ENCODE measurements at regions not wholly inside any gene's neighbourhood (a gene's known extent, or its start where the extent isn't known, plus 50 kb on each side); places are given as distances from the start of the nearest gene placed in this dataset.

GRCh38 chr1:201648066-201648906, 109.4 kb downstream of the NAV1 start:
- H2AFZ ChIP-seq = no peak overlapping the region
- H3K9ac ChIP-seq = peak overlapping the region; percentile 88
- TF ChIP-seq EZH2 (IDR thresholded peaks at IDR 0.05; ENCODE audit: insufficient read depth, poor library complexity, severe bottlenecking) = no peak
- no peak for TF ChIP-seq EZH2phosphoT487 (IDR thresholded peaks at IDR 0.05; ENCODE audit: insufficient read depth, low read depth)
- H3K9me2 ChIP-seq (ENCODE audit: insufficient read depth) = no peaks in the 10 kb centered on the region
- H3K36me3 ChIP-seq (ENCODE audit: low read depth) = peaks cover 6% of the 10 kb centered on the region; the same call in 1 of the 2 replicates
- DNase-seq = peak; percentile 84
- WGBS, 2 experiments (ENCODE audit: low coverage in 1 of 2, low lambda C conversion rate in 2 of 2, missing lambda C conversion rate in 2 of 2) = 0 to 1% methylated on average over 50 to 80 of the region's 81 CpGs
- peak overlapping the region; percentile 76 for H3K27ac ChIP-seq
- H3K9me3 ChIP-seq (ENCODE audit: low read depth) = no peaks in the 10 kb centered on the region
- in situ Hi-C loops (cut with MboI) = no loop called here
- H3K4me2 ChIP-seq (ENCODE audit: unreplicated experiment) = peak overlapping the region; percentile 98
- H3K79me2 ChIP-seq (ENCODE audit: insufficient read depth) = peaks cover 81% of the 10 kb centered on the region
- H4K20me1 ChIP-seq (ENCODE audit: insufficient read depth) = no peaks in the 10 kb centered on the region
- no peaks in the 10 kb centered on the region for H3K27me3 ChIP-seq (replicated peaks; ENCODE audit: insufficient read depth)
- H3K4me1 ChIP-seq (ENCODE audit: insufficient read depth) = peaks cover 48% of the 10 kb centered on the region
- H3F3A ChIP-seq (ENCODE audit: insufficient read depth) = peaks cover 39% of the 10 kb centered on the region
- H3K4me3 ChIP-seq = peak overlapping the region; percentile 78

GRCh38 chr1:201648907-201649721, 110.2 kb downstream of the NAV1 start:
- Histone ChIP-seq H4K20me1 (ENCODE audit: insufficient read depth) (no peaks in the 10 kb centered on the region), H3K79me2 (ENCODE audit: insufficient read depth) (peaks cover 81% of the 10 kb centered on the region), H3K4me3 (peak overlapping the region; percentile 78), H3K9ac (peak overlapping the region; percentile 88), H3K27me3 (replicated peaks; ENCODE audit: insufficient read depth) (no peaks in the 10 kb centered on the region), H3K4me2 (ENCODE audit: unreplicated experiment) (peak overlapping the region; percentile 98), H2AFZ (no peak overlapping the region), H3K4me1 (ENCODE audit: insufficient read depth) (peaks cover 49% of the 10 kb centered on the region), H3K27ac (peak overlapping the region; percentile 76), H3K9me3 (ENCODE audit: low read depth) (no peaks in the 10 kb centered on the region), H3K9me2 (ENCODE audit: insufficient read depth) (no peaks in the 10 kb centered on the region), H3F3A (ENCODE audit: insufficient read depth) (peaks cover 43% of the 10 kb centered on the region), H3K36me3 (ENCODE audit: low read depth) (peaks cover 3% of the 10 kb centered on the region; the same call in 1 of the 2 replicates)
- TF ChIP-seq EZH2 (IDR thresholded peaks at IDR 0.05; ENCODE audit: insufficient read depth, poor library complexity, severe bottlenecking) (no peak), EZH2phosphoT487 (IDR thresholded peaks at IDR 0.05; ENCODE audit: insufficient read depth, low read depth) (no peak)
- in situ Hi-C loops (cut with MboI) = no loop called here
- peak; percentile 59 for DNase-seq
- 2% methylated on average over 47 of the region's 52 CpGs for WGBS, 2 experiments (ENCODE audit: low coverage in 1 of 2, low lambda C conversion rate in 2 of 2, missing lambda C conversion rate in 2 of 2)

DNA sequence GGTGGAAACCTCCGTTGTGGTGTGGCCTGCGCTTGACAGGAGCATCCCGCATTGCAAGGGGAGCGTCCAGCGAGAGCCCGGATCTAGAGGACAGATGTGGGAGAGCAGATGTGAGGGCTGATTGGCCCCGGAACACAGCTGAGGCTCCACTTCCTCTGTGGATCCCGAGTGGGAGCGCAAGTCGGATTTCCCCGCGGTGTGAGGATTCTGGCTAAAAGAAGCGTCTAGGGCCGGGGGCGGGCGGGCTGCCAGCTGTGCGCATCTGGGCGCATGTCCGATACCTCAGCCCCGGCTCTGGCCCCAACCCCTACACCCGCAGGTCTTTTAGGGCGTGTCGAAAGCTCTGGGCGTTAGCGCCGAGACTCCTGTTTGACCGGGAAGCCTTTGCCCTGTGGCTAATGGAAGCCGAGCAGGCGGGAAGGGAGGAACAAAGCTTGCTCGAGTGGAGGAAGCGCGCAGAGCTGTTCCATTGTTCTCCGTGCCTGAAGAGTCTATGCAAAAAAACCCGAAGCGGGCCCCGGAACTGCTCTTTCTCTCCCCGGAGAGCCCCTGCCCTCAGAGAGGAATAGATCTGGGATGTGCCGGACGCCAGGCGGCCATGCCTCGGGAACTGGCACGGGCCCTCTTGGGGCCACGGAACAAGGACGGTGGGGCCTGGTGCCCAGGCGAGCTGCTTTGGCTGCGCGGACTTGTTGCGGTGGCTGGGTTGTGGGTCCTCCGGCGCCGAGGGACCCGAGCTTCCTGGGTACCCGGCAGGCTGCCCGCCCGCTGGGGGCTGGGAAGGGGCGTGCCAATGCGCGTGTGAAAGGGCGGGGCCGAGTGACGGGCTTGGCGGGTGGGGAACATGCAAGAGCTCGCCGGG, 111.1 kb downstream of the NAV1 start:
- H3K9me2 ChIP-seq (ENCODE audit: insufficient read depth) = no peaks in the 10 kb centered on the region
- WGBS, 2 experiments (ENCODE audit: low coverage in 1 of 2, low lambda C conversion rate in 2 of 2, missing lambda C conversion rate in 2 of 2) = 1 to 2% methylated on average over 56 to 64 of the region's 64 CpGs
- peaks cover 79% of the 10 kb centered on the region for H3K79me2 ChIP-seq (ENCODE audit: insufficient read depth)
- in situ Hi-C loops (cut with MboI) = no loop called here
- DNase-seq = peak; percentile 88
- H3K27me3 ChIP-seq (replicated peaks; ENCODE audit: insufficient read depth) = no peaks in the 10 kb centered on the region
- H2AFZ ChIP-seq = no peak overlapping the region
- peaks cover 56% of the 10 kb centered on the region for H3K4me1 ChIP-seq (ENCODE audit: insufficient read depth)
- H3K27ac ChIP-seq = peak overlapping the region; percentile 76
- no peaks in the 10 kb centered on the region; the same call in 1 of the 2 replicates for H3K36me3 ChIP-seq (ENCODE audit: low read depth)
- no peak for TF ChIP-seq EZH2phosphoT487 (IDR thresholded peaks at IDR 0.05; ENCODE audit: insufficient read depth, low read depth)
- no peak for TF ChIP-seq EZH2 (IDR thresholded peaks at IDR 0.05; ENCODE audit: insufficient read depth, poor library complexity, severe bottlenecking)
- H3K9ac ChIP-seq = peak overlapping the region; percentile 88
- H3K9me3 ChIP-seq (ENCODE audit: low read depth) = no peaks in the 10 kb centered on the region
- H3K4me3 ChIP-seq = peak overlapping the region; percentile 78
- no peaks in the 10 kb centered on the region for H4K20me1 ChIP-seq (ENCODE audit: insufficient read depth)
- H3F3A ChIP-seq (ENCODE audit: insufficient read depth) = peaks cover 44% of the 10 kb centered on the region
- peak overlapping the region; percentile 98 for H3K4me2 ChIP-seq (ENCODE audit: unreplicated experiment)

DNA sequence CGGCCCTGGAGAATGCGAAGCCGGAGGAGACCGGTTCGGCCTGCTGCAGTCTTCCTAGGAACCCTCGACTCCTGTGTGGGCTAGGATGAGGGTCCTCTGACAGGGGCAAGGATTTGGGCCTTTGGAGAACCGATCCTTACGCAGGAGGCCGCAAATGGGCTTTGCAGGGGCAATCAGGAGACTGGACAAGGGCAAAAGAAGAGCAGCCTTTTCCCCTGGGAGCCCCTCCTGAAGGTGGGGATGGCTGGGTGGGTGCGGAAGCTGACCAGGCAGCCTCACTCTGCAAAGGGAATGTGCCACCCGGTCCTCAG, 111.7 kb downstream of the NAV1 start:
- Histone ChIP-seq H3K9me3 (ENCODE audit: low read depth) (no peaks in the 10 kb centered on the region), H3K4me3 (peak overlapping the region; percentile 78), H3K4me2 (ENCODE audit: unreplicated experiment) (peak overlapping the region; percentile 98), H3K27ac (peak overlapping the region; percentile 76), H3K9ac (peak overlapping the region; percentile 88), H3F3A (ENCODE audit: insufficient read depth) (peaks cover 44% of the 10 kb centered on the region), H3K9me2 (ENCODE audit: insufficient read depth) (no peaks in the 10 kb centered on the region), H3K27me3 (replicated peaks; ENCODE audit: insufficient read depth) (no peaks in the 10 kb centered on the region), H3K79me2 (ENCODE audit: insufficient read depth) (peaks cover 85% of the 10 kb centered on the region), H4K20me1 (ENCODE audit: insufficient read depth) (peaks cover 3% of the 10 kb centered on the region; the same call in 1 of the 2 replicates), H3K36me3 (ENCODE audit: low read depth) (no peaks in the 10 kb centered on the region; the same call in 1 of the 2 replicates), H2AFZ (no peak overlapping the region), H3K4me1 (ENCODE audit: insufficient read depth) (peaks cover 60% of the 10 kb centered on the region)
- WGBS, 2 experiments (ENCODE audit: low coverage in 1 of 2, low lambda C conversion rate in 2 of 2, missing lambda C conversion rate in 2 of 2) = 10 to 15% methylated on average over 11 of the region's 11 CpGs
- in situ Hi-C loops (cut with MboI) = no loop called here
- TF ChIP-seq EZH2phosphoT487 (IDR thresholded peaks at IDR 0.05; ENCODE audit: insufficient read depth, low read depth) = no peak
- no peak for TF ChIP-seq EZH2 (IDR thresholded peaks at IDR 0.05; ENCODE audit: insufficient read depth, poor library complexity, severe bottlenecking)
- no peak for DNase-seq

Measured in GM23248 (cell line).